ENCODE measurements at regions not wholly inside any gene's neighbourhood (a gene's known extent, or its start where the extent isn't known, plus 50 kb on each side); places are given as distances from the start of the nearest gene placed in this dataset.
"Not testable (repeated sequence)": the region's sequence is repeated elsewhere in the genome, so short reads cannot be mapped to it uniquely, and the experiment has no call there.

- ATAC-seq: not testable (repeated sequence)
Measured at GRCh38 chr4:158407961-158408360, 113.7 kb upstream of the RXFP1 start.

- ATAC-seq: no peak
Measured at GRCh38 chr4:158410272-158410671, 111.4 kb upstream of the RXFP1 start.

GRCh38 chr4:158411269-158411668, 110.4 kb upstream of the RXFP1 start:
- ATAC-seq: no peak

- ATAC-seq: not testable (repeated sequence)
Measured at GRCh38 chr4:158418679-158419078, 103.0 kb upstream of the RXFP1 start.

- no peak for ATAC-seq
Measured at GRCh38 chr4:158420782-158421181, 100.9 kb upstream of the RXFP1 start.

GRCh38 chr4:158422546-158422945, 99.1 kb upstream of the RXFP1 start:
- ATAC-seq: no peak

- no peak for ATAC-seq
Measured at GRCh38 chr4:158428242-158428641, 93.4 kb upstream of the RXFP1 start.

GRCh38 chr4:158442736-158443135, 78.9 kb upstream of the RXFP1 start:
- ATAC-seq: no peak

- ATAC-seq: no peak
Measured at GRCh38 chr4:158443731-158444130, 78.0 kb upstream of the RXFP1 start.

- ATAC-seq: no peak
Measured at GRCh38 chr4:158444621-158445020, 77.1 kb upstream of the RXFP1 start.

- no peak for ATAC-seq
Measured at GRCh38 chr4:158446106-158446505, 75.6 kb upstream of the RXFP1 start.

- ATAC-seq: no peak
Measured at GRCh38 chr4:158450741-158451140, 70.9 kb upstream of the RXFP1 start.

- not testable (repeated sequence) for ATAC-seq
Measured at GRCh38 chr4:158452116-158452515, 69.6 kb upstream of the RXFP1 start.

- no peak for ATAC-seq
Measured at GRCh38 chr4:158458271-158458895, 63.3 kb upstream of the RXFP1 start.

GRCh38 chr4:158459085-158459820, 62.4 kb upstream of the RXFP1 start:
- no peak for ATAC-seq

- no peak for ATAC-seq
Measured at GRCh38 chr4:158461336-158461735, 60.3 kb upstream of the RXFP1 start.

- no peak for ATAC-seq
Measured at GRCh38 chr4:158462611-158463010, 59.1 kb upstream of the RXFP1 start.

Measured in esophagus mucosa (tissue), 1 donor.